Epithelial cell of proximal tubule (primary cell): ENCODE measurements at regions not wholly inside any gene's neighbourhood (a gene's known extent, or its start where the extent isn't known, plus 50 kb on each side); places are given as distances from the start of the nearest gene placed in this dataset.
A peak's percentile ranks its signal among the peaks of the same experiment; 100 is the strongest.

Experiments
- DNase-seq: peaks from one replicate; pipeline ENCODE4 v3.0.0-alpha.2; 2011; ENCODE audit warnings: low read depth
- H3K4me3 ChIP-seq: 2 replicates; pipeline ENCODE4 v1.5.1; 2011; ENCODE audit warnings: low read depth, mild to moderate bottlenecking, low read length
- TF ChIP-seq, protein P1 (sequence below): conservative IDR thresholded peaks from 2 replicates; pipeline ENCODE4 v1.5.1; 2012; ENCODE audit warnings: low read depth, mild to moderate bottlenecking, low read length

DNA sequence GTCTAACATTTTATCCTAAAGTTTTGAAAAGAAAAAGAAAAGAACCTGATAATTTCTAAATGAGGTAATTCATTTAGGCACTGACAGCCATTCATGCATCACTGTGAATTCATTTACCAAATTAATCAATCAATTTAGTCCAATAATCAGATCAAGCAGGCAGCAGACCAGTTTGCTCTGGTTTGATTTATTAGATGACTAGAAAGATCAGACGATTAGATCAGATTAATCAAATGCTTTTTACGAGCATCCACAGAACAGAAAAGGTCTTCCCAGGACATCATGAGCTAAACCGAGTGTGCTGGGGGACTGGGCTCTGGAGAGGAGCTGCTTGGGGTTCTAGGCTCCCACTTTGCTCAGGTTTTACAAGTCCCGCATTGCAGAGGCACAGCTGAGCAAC is 226.5 kb upstream of the MYO3A start:
- H3K4me3 ChIP-seq, result no peak overlapping the region
- DNase-seq, result no peak
- TF ChIP-seq, protein P1, sequence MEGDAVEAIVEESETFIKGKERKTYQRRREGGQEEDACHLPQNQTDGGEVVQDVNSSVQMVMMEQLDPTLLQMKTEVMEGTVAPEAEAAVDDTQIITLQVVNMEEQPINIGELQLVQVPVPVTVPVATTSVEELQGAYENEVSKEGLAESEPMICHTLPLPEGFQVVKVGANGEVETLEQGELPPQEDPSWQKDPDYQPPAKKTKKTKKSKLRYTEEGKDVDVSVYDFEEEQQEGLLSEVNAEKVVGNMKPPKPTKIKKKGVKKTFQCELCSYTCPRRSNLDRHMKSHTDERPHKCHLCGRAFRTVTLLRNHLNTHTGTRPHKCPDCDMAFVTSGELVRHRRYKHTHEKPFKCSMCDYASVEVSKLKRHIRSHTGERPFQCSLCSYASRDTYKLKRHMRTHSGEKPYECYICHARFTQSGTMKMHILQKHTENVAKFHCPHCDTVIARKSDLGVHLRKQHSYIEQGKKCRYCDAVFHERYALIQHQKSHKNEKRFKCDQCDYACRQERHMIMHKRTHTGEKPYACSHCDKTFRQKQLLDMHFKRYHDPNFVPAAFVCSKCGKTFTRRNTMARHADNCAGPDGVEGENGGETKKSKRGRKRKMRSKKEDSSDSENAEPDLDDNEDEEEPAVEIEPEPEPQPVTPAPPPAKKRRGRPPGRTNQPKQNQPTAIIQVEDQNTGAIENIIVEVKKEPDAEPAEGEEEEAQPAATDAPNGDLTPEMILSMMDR, result no peak

DNA sequence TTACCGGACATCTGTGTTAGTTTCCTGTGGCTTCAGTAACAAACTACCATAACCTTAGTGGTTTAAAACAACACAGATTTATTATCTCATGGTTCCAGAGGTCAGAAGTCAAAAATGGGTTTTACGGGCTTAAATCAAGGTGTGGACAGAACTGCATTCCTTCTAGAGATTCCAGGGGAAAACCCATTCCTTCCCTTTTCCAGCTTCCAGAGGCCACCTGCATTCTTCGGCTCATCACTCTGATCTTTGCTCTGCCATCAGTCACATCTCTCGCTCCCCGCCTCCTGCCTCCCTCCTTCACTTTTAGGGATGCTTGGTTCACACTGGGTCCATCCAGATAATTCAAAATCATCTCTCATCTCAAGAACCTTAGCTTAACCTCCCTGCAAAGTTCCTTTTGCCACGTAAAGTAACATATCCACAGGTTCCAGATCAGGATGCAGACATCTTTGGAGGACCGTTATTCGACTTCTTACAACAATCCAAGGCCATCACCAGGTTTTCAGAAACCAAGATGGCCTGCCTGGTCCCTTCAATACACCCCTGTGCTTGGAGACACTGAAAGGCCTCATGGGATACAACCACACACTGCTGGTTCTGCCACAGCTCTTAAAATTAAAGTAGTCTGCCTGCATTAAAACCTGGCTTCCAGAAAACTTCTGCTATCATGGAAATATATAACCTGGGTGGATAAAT is 225.9 kb upstream of the MYO3A start:
- H3K4me3 ChIP-seq, result no peak overlapping the region
- TF ChIP-seq, protein P1, result no peak
- no peak for DNase-seq

DNA sequence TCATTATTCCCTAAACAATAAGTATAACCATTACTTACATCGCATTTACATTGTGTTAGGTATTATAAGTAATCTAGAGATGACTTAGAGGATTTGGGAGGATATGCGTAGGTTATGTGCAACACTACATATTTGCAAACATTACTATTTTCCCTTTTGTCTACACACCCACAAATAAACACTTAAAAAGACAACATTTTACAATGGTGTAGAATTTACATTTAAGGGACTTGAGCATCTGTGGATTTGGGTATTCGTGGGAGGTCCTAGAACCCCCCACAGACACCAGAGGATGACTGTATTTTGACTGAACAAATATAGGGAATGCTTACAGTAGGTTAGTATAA is 220.2 kb upstream of the MYO3A start:
- DNase-seq, result no peak
- TF ChIP-seq, protein P1, result no peak
- no peak overlapping the region for H3K4me3 ChIP-seq

DNA sequence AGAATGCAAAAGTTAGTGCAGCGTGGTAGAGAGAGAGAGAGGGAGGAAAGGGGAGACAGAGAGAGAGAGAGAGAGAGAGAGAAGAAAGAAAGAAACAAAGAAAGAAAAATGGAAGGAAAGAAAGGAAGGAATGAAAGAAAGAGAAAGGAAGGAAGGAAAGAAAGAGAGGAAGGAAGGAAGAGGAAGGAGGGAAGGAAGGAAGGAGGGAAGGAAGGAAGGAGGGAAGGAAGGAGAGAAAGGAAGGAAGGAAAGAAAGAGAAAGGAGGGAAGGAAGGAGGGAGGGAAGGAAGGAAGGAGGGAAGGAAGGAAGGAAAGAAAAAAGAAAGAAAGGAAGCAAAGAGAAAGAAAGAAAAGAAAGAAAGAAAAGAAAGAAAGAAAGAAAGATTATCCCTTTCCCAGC is 209.8 kb upstream of the MYO3A start:
- TF ChIP-seq, protein P1, result no peak
- no peak overlapping the region for H3K4me3 ChIP-seq
- no peak for DNase-seq

DNA sequence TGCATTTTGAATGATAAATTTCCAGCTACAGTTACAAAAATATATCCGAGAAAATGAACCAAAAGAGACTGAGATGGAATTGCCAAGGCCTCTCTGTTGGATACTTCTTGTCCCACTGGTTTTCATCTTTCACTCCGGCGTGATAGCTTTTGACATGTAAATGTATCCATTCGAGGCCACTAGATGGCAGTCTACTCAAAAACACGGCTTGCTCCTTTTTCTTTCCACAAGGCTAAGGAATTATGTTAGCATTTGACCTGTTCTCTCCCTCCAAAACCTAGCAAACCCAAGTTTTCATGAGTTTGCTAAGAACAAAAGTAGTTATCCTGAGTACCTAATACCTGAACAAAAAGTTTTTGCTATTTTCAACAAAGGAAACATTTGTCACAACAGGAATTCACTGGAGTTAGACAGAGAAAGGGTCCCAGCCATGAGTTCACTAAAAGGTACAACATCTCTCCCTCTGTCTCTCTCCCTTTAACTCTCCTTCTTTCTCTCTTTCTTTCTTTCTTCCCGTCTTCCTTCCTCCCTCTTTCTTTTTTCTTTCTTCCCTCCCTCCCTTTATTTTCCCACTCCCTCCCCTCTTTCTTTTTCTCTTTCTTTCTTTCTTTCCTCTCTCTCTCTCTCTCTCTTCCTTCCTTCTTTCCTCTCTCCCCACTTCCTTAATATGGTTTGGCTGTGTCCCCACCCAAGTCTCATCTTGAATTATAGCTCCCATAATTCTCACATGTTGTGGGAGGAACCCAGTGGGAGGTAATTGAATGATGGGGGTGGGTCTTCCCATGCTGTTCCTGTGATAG is 207.9 kb upstream of the MYO3A start:
- DNase-seq, result peak; percentile 58
- TF ChIP-seq, protein P1, result peak; percentile 86
- no peak overlapping the region for H3K4me3 ChIP-seq

DNA sequence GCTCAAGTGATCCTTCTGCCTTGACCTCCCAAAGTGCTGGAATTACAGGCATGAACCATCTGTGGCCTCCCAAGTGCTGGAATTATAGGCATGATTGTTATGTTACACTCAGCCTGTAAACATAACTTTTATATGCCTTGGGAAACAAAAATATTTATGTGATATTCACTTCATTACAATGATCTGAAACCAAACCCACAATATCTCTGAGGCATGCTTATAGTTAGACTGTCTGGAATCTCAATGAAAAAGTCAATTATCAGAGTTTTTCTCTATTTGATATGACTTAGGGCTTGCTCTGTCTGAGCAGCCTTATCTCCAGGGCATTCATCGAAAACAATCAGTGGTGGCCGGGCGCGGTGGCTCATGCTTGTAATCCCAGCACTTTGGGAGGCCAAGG is 195.3 kb upstream of the MYO3A start:
- H3K4me3 ChIP-seq, result no peak overlapping the region
- no peak for DNase-seq
- TF ChIP-seq, protein P1, result no peak
